ENCODE measurements at regions not wholly inside any gene's neighbourhood (a gene's known extent, or its start where the extent isn't known, plus 50 kb on each side); places are given as distances from the start of the nearest gene placed in this dataset.

DNA sequence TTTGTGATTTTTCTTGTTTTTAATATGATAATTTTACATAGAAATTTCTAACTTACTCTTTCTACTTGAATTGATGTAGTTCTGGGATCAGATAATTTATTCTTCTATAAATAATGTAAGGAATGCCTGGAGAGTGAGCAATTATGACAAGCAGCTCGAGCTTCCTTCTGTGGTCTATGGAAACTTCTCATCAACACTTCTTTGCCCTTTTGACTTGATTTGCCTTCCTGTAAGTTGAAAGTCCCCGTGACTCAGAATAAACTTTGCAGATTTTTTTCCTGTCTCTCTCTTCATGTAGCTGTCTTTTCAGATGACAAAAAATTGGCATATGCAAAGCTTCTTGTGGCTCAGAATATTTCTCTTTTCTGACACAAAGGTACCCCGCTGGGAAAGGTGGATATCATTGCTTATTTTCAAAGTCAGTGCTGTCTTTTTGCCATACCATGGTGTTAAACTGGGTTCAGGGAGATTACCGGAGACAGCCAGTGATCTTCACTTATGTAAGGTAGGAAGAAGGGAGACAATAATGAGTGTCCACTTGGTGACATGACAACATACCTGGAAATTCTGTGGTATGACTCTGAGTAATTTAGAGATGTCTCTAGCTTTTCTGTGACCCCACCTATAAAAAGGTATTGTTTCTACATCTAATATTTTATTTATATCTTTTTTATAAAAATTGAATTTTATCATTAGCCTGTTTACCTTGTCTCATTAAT lies 278.6 kb upstream of the GNPDA2 start:
- TF ChIP-seq, protein P1, sequence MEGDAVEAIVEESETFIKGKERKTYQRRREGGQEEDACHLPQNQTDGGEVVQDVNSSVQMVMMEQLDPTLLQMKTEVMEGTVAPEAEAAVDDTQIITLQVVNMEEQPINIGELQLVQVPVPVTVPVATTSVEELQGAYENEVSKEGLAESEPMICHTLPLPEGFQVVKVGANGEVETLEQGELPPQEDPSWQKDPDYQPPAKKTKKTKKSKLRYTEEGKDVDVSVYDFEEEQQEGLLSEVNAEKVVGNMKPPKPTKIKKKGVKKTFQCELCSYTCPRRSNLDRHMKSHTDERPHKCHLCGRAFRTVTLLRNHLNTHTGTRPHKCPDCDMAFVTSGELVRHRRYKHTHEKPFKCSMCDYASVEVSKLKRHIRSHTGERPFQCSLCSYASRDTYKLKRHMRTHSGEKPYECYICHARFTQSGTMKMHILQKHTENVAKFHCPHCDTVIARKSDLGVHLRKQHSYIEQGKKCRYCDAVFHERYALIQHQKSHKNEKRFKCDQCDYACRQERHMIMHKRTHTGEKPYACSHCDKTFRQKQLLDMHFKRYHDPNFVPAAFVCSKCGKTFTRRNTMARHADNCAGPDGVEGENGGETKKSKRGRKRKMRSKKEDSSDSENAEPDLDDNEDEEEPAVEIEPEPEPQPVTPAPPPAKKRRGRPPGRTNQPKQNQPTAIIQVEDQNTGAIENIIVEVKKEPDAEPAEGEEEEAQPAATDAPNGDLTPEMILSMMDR (IDR thresholded peaks at IDR 0.05) = no peak
- no peak for TF ChIP-seq POLR2A (IDR thresholded peaks at IDR 0.05)

Data from right lobe of liver (tissue), 4 donors.